ENCODE measurements at regions not wholly inside any gene's neighbourhood (a gene's known extent, or its start where the extent isn't known, plus 50 kb on each side); places are given as distances from the start of the nearest gene placed in this dataset.

- Mint-ChIP-seq H3K9me3 (ENCODE audit: unreplicated experiment) (no peaks in the 10 kb centered on the region), H3K27ac (ENCODE audit: low read depth, unreplicated experiment) (no peak overlapping the region), H3K4me1 (ENCODE audit: insufficient read depth, unreplicated experiment) (peaks cover 21% of the 10 kb centered on the region), H3K27me3 (ENCODE audit: insufficient read depth, unreplicated experiment) (no peaks in the 10 kb centered on the region), H3K36me3 (ENCODE audit: insufficient read depth, unreplicated experiment) (no peaks in the 10 kb centered on the region), H3K4me3 (ENCODE audit: unreplicated experiment) (no peak overlapping the region)
- ChIA-PET CTCF (interaction anchor here (0.7 kb wide), 1 partner anchor 129 kb away, joined by 4 read pairs; no protein-coding TSS in a partner anchor), POLR2A (no interaction called here)
- BruUV-seq (replicated peaks), result no TSS peak
- intact Hi-C loops (cut with micrococcal nuclease), result no loop called here
- DNase-seq (ENCODE audit: unreplicated experiment), result no peak
- TF ChIP-seq CTCF (IDR thresholded peaks at IDR 0.05; ENCODE audit: unreplicated experiment), result no peak
Measured at GRCh38 chr16:14356064-14356463, 274.0 kb downstream of the PARN start.

- Mint-ChIP-seq H3K27ac (ENCODE audit: low read depth, unreplicated experiment) (no peak overlapping the region), H3K27me3 (ENCODE audit: insufficient read depth, unreplicated experiment) (no peaks in the 10 kb centered on the region), H3K4me3 (ENCODE audit: unreplicated experiment) (no peak overlapping the region), H3K36me3 (ENCODE audit: insufficient read depth, unreplicated experiment) (no peaks in the 10 kb centered on the region), H3K4me1 (ENCODE audit: insufficient read depth, unreplicated experiment) (peaks cover 21% of the 10 kb centered on the region), H3K9me3 (ENCODE audit: unreplicated experiment) (no peaks in the 10 kb centered on the region)
- ChIA-PET CTCF (interaction anchor here (0.8 kb wide), 1 partner anchor 18 kb away, joined by 3 read pairs; no protein-coding TSS in a partner anchor), POLR2A (interaction anchor here (0.7 kb wide), 1 partner anchor 27 kb away, joined by 3 read pairs; no protein-coding TSS in a partner anchor)
- TF ChIP-seq CTCF (IDR thresholded peaks at IDR 0.05; ENCODE audit: unreplicated experiment), result no peak
- intact Hi-C loops (cut with micrococcal nuclease), result no loop called here
- no TSS peak for BruUV-seq (replicated peaks)
- no peak for DNase-seq (ENCODE audit: unreplicated experiment)
Measured at GRCh38 chr16:14354561-14355351, 275.3 kb downstream of the PARN start.

GRCh38 chr16:14353340-14353739 lies 276.7 kb downstream of the PARN start:
- intact Hi-C loops (cut with micrococcal nuclease), result no loop called here
- ChIA-PET CTCF (interaction anchor here (0.7 to 1.5 kb wide), 2 partner anchors 112 to 175 kb away, joined by 3 to 4 read pairs; no protein-coding TSS in a partner anchor), POLR2A (no interaction called here)

More at GRCh38 chr16:14353340-14353739, 276.7 kb downstream of the PARN start:
- no TSS peak for BruUV-seq (replicated peaks)
- DNase-seq (ENCODE audit: unreplicated experiment), result no peak
- peaks cover 11% of the 10 kb centered on the region for H3K4me1 Mint-ChIP-seq (ENCODE audit: insufficient read depth, unreplicated experiment)
- H3K36me3 Mint-ChIP-seq (ENCODE audit: insufficient read depth, unreplicated experiment), result no peaks in the 10 kb centered on the region
- no peak for TF ChIP-seq CTCF (IDR thresholded peaks at IDR 0.05; ENCODE audit: unreplicated experiment)
- no peak overlapping the region for H3K27ac Mint-ChIP-seq (ENCODE audit: low read depth, unreplicated experiment)
- no peak overlapping the region for H3K4me3 Mint-ChIP-seq (ENCODE audit: unreplicated experiment)
- H3K9me3 Mint-ChIP-seq (ENCODE audit: unreplicated experiment), result no peaks in the 10 kb centered on the region
- no peaks in the 10 kb centered on the region for H3K27me3 Mint-ChIP-seq (ENCODE audit: insufficient read depth, unreplicated experiment)

Measured in MCF 10A (cell line).